ENCODE measurements at regions not wholly inside any gene's neighbourhood (a gene's known extent, or its start where the extent isn't known, plus 50 kb on each side); places are given as distances from the start of the nearest gene placed in this dataset.

DNA sequence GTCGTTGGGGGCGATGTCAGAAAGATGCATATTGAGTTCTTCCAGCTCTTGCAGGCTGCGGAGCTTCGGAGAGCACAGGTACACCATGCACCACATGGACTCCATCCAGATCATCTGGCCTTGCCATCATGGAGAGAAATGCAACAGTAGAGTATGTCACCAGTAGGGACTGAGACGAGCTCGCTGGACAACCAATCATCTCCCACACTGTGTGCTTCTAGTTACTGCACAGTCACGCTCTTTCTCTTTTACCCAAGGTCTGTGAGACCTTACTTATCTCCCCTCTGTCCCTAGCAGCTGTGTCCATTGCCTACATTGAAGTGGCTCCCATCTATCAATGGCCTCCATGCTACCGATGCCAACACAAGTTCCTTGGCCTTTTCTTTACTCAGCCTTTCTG is 90.5 kb downstream of the C13orf42 start:
- DNase-seq (no peak), ATAC-seq (no peak)
- 92 to 95% methylated on average over 8 of the region's 8 CpGs for WGBS, 2 donors
- no peak for TF ChIP-seq CTCF (IDR thresholded peaks at IDR 0.05)
- Histone ChIP-seq H3K36me3 (no peaks in the 10 kb centered on the region), H3K4me3 (no peak overlapping the region), H3K27me3 (no peaks in the 10 kb centered on the region), H3K27ac (no peak overlapping the region), H3K4me1 (no peaks in the 10 kb centered on the region), H3K9me3 (peaks cover 0 to 18% (median 0%) of the 10 kb centered on the region in 11 donors)
- intact Hi-C loops (cut with DNase I) = no loop called here

GRCh38 chr13:51019026-51019425 is 92.0 kb downstream of the C13orf42 start:
- intact Hi-C loops (cut with DNase I) = no loop called here
- Histone ChIP-seq H3K27ac (no peak overlapping the region), H3K9me3 (peaks cover 0 to 17% (median 0%) of the 10 kb centered on the region in 11 donors), H3K36me3 (no peaks in the 10 kb centered on the region), H3K4me3 (no peak overlapping the region), H3K4me1 (no peaks in the 10 kb centered on the region), H3K27me3 (no peaks in the 10 kb centered on the region)
- WGBS, 2 donors = 90% methylated on average over 5 of the region's 5 CpGs
- DNase-seq (no peak), ATAC-seq (no peak)
- no peak for TF ChIP-seq CTCF (IDR thresholded peaks at IDR 0.05)

DNA sequence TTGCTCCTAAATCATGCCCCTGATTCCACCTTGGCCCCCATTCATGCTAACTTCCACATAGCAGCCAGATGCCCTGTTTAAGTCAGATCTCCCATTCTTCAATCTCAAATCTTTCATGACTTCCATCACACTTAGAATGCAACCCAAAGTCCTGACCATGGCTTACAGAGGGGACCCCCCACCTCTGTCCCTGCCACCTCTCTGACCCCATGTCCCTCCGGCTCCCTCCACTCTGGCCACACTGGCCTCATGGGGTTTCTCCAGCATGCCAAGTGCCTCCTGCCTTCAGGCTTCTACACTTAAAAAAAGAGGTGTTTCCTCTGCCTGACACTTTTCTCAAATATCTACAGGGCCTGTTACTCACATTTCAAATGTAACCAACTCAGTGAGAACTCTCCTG is 93.6 kb downstream of the C13orf42 start:
- no peaks in the 10 kb centered on the region for H3K36me3 ChIP-seq
- intact Hi-C loops (cut with DNase I) = no loop called here
- no peak overlapping the region for H3K27ac ChIP-seq
- no peaks in the 10 kb centered on the region for H3K4me1 ChIP-seq
- no peak overlapping the region for H3K4me3 ChIP-seq
- H3K27me3 ChIP-seq = no peaks in the 10 kb centered on the region
- ATAC-seq (no peak), DNase-seq (no peak)
- WGBS, 2 donors = 78 to 95% methylated on average over 1 of the region's 1 CpG
- TF ChIP-seq CTCF (IDR thresholded peaks at IDR 0.05) = no peak
- peaks cover 0 to 18% (median 4%) of the 10 kb centered on the region in 11 donors for H3K9me3 ChIP-seq

DNA sequence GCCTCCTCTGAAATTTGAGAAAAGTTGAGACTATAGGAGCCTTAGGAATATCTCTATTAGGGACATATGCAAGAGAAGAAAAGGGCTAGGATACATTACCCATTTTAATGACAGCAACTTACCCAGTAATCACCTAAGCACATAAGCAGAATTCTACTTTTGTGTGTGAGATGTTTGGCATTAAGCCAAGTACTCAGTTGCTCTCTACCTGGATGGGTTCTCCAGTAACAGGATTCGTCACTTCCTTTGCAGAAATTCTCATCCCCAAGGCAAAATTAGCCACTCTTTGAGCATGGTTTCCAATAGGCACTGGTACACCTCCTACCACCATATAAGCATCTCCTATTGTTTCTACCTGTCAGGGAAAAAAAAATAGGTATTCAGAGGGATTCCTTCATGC is 95.1 kb downstream of the C13orf42 start:
- TF ChIP-seq CTCF (IDR thresholded peaks at IDR 0.05) = no peak
- WGBS, 2 donors = 80 to 85% methylated on average over 1 of the region's 1 CpG
- intact Hi-C loops (cut with DNase I) = no loop called here

More for the DNA sequence above, 95.1 kb downstream of the C13orf42 start:
- Histone ChIP-seq H3K4me3 (no peak overlapping the region), H3K4me1 (no peaks in the 10 kb centered on the region), H3K27me3 (no peaks in the 10 kb centered on the region), H3K36me3 (no peaks in the 10 kb centered on the region), H3K9me3 (peaks cover 0 to 17% (median 7%) of the 10 kb centered on the region in 11 donors), H3K27ac (no peak overlapping the region)
- DNase-seq = no peak
- ATAC-seq = no peak
